GM12878 (cell line): ENCODE measurements at regions not wholly inside any gene's neighbourhood (a gene's known extent, or its start where the extent isn't known, plus 50 kb on each side); places are given as distances from the start of the nearest gene placed in this dataset.

Experiments
- ATAC-seq: fragments of 200-7000 bp; cut with Tn5 transposase; 3 replicates; pipeline ENCODE4 v1.9.1; 2020; ENCODE audit warnings: mild to moderate bottlenecking, moderate library complexity
- BruUV-seq: library from RNA; stranded (reverse); fragments of 400-500 nt; replicated peaks from 2 replicates; lab custom pipeline; 2021; lab: Mats Ljungman, UMichigan
- CTCF ChIA-PET: fragments of 300-600 bp; sonication (Branson Sonifier 250); formaldehyde crosslinking; extraction: SDS; loops from one replicate; lab custom pipeline; 2021; ENCODE audit warnings: inconsistent platforms; lab: Yijun Ruan, JAX
- POLR2A ChIA-PET: fragments of 350-600 bp; formaldehyde crosslinking; extraction: SDS; loops from one replicate; lab custom pipeline; 2021; ENCODE audit warnings: inconsistent platforms; lab: Charles Lee
- RAD21 ChIA-PET: fragments of 300-600 bp; sonication (Branson Sonifier 250); formaldehyde crosslinking; loops from one replicate; lab custom pipeline; 2023; ENCODE audit warnings: antibody characterized with exemption; ENCODE audit not compliant: unreplicated experiment; lab: Charles Lee
- SMC1A ChIA-PET: fragments of 300-600 bp; sonication (Branson Sonifier 250); formaldehyde crosslinking; loops from one replicate; lab custom pipeline; 2023; ENCODE audit not compliant: unreplicated experiment, uncharacterized antibody; lab: Charles Lee
- DNase-seq: peaks from one replicate; pipeline ENCODE4 v3.0.0-alpha.2; 2011; ENCODE audit warnings: low read depth, low spot score
- FAIRE-seq: peaks from 3 replicates; lab custom pipeline; 2011; peaks lifted over from hg19 to GRCh38; lab: Jason Lieb, UNC
- H2AFZ ChIP-seq: 2 replicates; pipeline ENCODE4 v1.6.0; 2011; ENCODE audit warnings: low read depth, low read length, control low read depth; ENCODE audit not compliant: control insufficient read depth
- H3K27ac ChIP-seq: 2 replicates; pipeline ENCODE4 v1.5.1; 2011; ENCODE audit warnings: control low read depth; ENCODE audit not compliant: control insufficient read depth, insufficient read depth
- H3K27me3 ChIP-seq, 2 experiments: replicated peaks in 1 of 2; 2 replicates each; pipeline versions ENCODE4 v1.6.0 to v1.6.1; 2011; ENCODE audit warnings: low read length in 1 of 2; ENCODE audit not compliant: control insufficient read depth in 2 of 2, insufficient read depth in 2 of 2
- H3K36me3 ChIP-seq, 2 experiments: 2 replicates each; pipeline ENCODE4 v1.5.1; 2011; ENCODE audit warnings: low read length in 1 of 2; ENCODE audit not compliant: control insufficient read depth in 2 of 2, insufficient read depth in 2 of 2
- H3K4me1 ChIP-seq: 2 replicates; pipeline ENCODE4 v1.6.1; 2011; ENCODE audit warnings: mild to moderate bottlenecking, low read length, moderate library complexity, mixed read lengths; ENCODE audit not compliant: control insufficient read depth, insufficient read depth
- H3K4me2 ChIP-seq: 2 replicates; pipeline ENCODE4 v1.6.0; 2011; ENCODE audit warnings: control low read depth; ENCODE audit not compliant: control insufficient read depth, insufficient read depth
- H3K4me3 ChIP-seq: fragments of 200-600 bp; sonication (generic); 2 replicates; pipeline ENCODE4 v1.5.1; 2016
- H3K79me2 ChIP-seq: 2 replicates; pipeline ENCODE4 v1.6.0; 2011; ENCODE audit warnings: low read length; ENCODE audit not compliant: control insufficient read depth, insufficient read depth
- H3K9ac ChIP-seq: 2 replicates; pipeline ENCODE4 v1.8.0; 2011; ENCODE audit warnings: low read length, control low read depth, mixed read lengths; ENCODE audit not compliant: control insufficient read depth, insufficient read depth
- H3K9me3 ChIP-seq: replicated peaks from 3 replicates; pipeline ENCODE4 v1.5.1; 2011; ENCODE audit warnings: mild to moderate bottlenecking, low read length; ENCODE audit not compliant: control insufficient read depth, insufficient read depth
- H4K20me1 ChIP-seq: 2 replicates; pipeline ENCODE4 v1.6.0; 2011; ENCODE audit not compliant: control insufficient read depth, insufficient read depth
- CBFB ChIP-seq: IDR thresholded peaks from 2 replicates; pipeline ENCODE4 v1.6.1; 2016; ENCODE audit warnings: antibody characterized with exemption, low read depth
- EP300 ChIP-seq, 2 experiments: fragments of 150-350 bp in 1 of 2; IDR thresholded peaks; 2 replicates each; pipeline ENCODE4 v1.6.1; 2011 to 2012; ENCODE audit warnings: low read depth in 2 of 2, low read length in 2 of 2, borderline replicate concordance in 1 of 2, improper control_type of control experiment in 1 of 2, inconsistent platforms in 1 of 2; ENCODE audit not compliant: control insufficient read depth in 1 of 2
- EZH2 ChIP-seq: IDR thresholded peaks from 2 replicates; pipeline ENCODE4 v1.6.1; 2012; ENCODE audit warnings: low read depth, mild to moderate bottlenecking, control low read depth, inconsistent platforms, low read length, borderline replicate concordance; ENCODE audit not compliant: control insufficient read depth
- FOXK2 ChIP-seq: fragments of 450-650 bp; IDR thresholded peaks from 2 replicates; pipeline ENCODE4 v1.6.1; 2017; ENCODE audit warnings: mild to moderate bottlenecking, moderate library complexity
- IKZF1 ChIP-seq: fragments of 450-650 bp; conservative IDR thresholded peaks from 2 replicates; pipeline ENCODE4 v1.6.1; 2017; ENCODE audit warnings: antibody characterized with exemption, mild to moderate bottlenecking
- KAT2A ChIP-seq: conservative IDR thresholded peaks from 2 replicates; pipeline ENCODE4 v1.6.1; 2011; ENCODE audit warnings: low read depth, low read length; ENCODE audit not compliant: control insufficient read depth
- MEF2B ChIP-seq: fragments of 450-650 bp; IDR thresholded peaks from 2 replicates; pipeline ENCODE4 v1.6.1; 2018; ENCODE audit warnings: mild to moderate bottlenecking, moderate library complexity; ENCODE audit not compliant: partially characterized antibody, poor library complexity, severe bottlenecking
- NFXL1 ChIP-seq: fragments of 450-650 bp; IDR thresholded peaks from 2 replicates; pipeline ENCODE4 v1.6.1; 2017; ENCODE audit warnings: antibody characterized with exemption, mild to moderate bottlenecking, borderline replicate concordance
- RAD51 ChIP-seq: fragments of 450-650 bp; IDR thresholded peaks from 2 replicates; pipeline ENCODE4 v1.6.1; 2016; ENCODE audit warnings: moderate library complexity, mild to moderate bottlenecking, inconsistent platforms
- RBBP5 ChIP-seq: fragments of 200-600 bp; sonication (generic); conservative IDR thresholded peaks from 2 replicates; pipeline ENCODE4 v1.6.1; 2016
- RELA ChIP-seq: fragments of 450-650 bp; IDR thresholded peaks from 2 replicates; pipeline ENCODE4 v1.8.0; 2014; ENCODE audit warnings: borderline replicate concordance; ENCODE audit not compliant: partially characterized antibody
- ZNF207 ChIP-seq: fragments of 450-650 bp; IDR thresholded peaks from 2 replicates; pipeline ENCODE4 v1.6.1; 2014; ENCODE audit warnings: antibody characterized with exemption, mild to moderate bottlenecking, borderline replicate concordance
- WGBS: methylation state at CpG from one replicate; pipeline ENCODE4 v1.1.6; 2016; ENCODE audit warnings: low lambda C conversion rate; ENCODE audit not compliant: insufficient replicate concordance, insufficient coverage; ENCODE audit errors: missing lambda C conversion rate; 5-methylcytosine and 5-hydroxymethylcytosine counted together
- in situ Hi-C: fragments of 300-500 bp; cut with MboI; formaldehyde crosslinking; loops from 9 replicates; pipeline ENCODE4 v1.14.3; 2018; ENCODE audit warnings: mixed read lengths
- intact Hi-C: fragments of 100-400 bp; cut with micrococcal nuclease; formaldehyde crosslinking; loops from one replicate; pipeline ENCODE4 v1.14.2; 2022; ENCODE audit not compliant: unreplicated experiment

DNA sequence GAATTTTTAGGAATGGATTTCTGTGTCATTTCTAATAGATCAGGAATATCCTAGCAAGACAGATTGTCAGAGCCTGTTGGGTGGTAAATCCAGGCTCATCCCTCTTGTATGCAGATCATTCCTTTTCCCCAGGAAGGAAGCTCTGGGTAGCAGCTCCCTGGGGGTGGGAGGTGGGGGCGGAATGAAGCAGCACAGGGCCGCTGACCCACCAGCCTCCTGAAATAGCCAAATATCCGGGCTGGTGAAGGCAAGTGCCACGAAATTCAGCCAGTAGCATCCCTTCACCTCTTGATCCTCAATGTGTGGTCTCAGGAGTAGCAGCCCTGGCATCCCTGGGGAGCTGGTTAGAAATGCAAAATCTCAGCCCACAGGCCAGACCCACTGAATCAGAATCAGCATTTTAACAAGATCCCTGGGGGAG is 256.9 kb downstream of the LRFN2 start:
- no peaks in the 10 kb centered on the region for H4K20me1 ChIP-seq
- no peak overlapping the region for H3K9ac ChIP-seq
- H3K4me3 ChIP-seq: no peak overlapping the region
- no peaks in the 10 kb centered on the region for H3K36me3 ChIP-seq
- ChIA-PET SMC1A (interaction anchor here (0.8 to 1.0 kb wide), 2 partner anchors 15 to 240 kb away, joined by 3 read pairs; no protein-coding TSS in a partner anchor), CTCF (interaction anchor here (1.3 kb wide), 2 partner anchors 349 to 582 kb away, joined by 3 read pairs; no protein-coding TSS in a partner anchor), RAD21 (no interaction called here), POLR2A (no interaction called here)
- no TSS peak for BruUV-seq
- WGBS: 0% methylated on average over 4 of the region's 4 CpGs
- no peak overlapping the region for H2AFZ ChIP-seq
- no peaks in the 10 kb centered on the region for H3K4me1 ChIP-seq
- ATAC-seq (no peak), DNase-seq (no peak), FAIRE-seq (no peak)
- no peak overlapping the region for H3K4me2 ChIP-seq
- no peaks in the 10 kb centered on the region; the same call in 2 of the 3 replicates for H3K9me3 ChIP-seq
- H3K27ac ChIP-seq: no peak overlapping the region
- intact Hi-C loops: loop anchor here (10.0 kb wide), 1 partner anchor 584 kb away; no protein-coding TSS in a partner anchor
- in situ Hi-C loops: no loop called here
- no peaks in the 10 kb centered on the region for H3K79me2 ChIP-seq
- H3K27me3 ChIP-seq: peaks cover 0 to 4% of the 10 kb centered on the region in 2 experiments; a peak in 3 of 4 replicates
- TF ChIP-seq FOXK2: no peak
- TF ChIP-seq NFXL1: no peak
- no peak for TF ChIP-seq ZNF207
- TF ChIP-seq RAD51: no peak
- no peak for TF ChIP-seq RELA
- no peak for TF ChIP-seq CBFB
- TF ChIP-seq EZH2: no peak
- TF ChIP-seq KAT2A: no peak
- no peak for TF ChIP-seq IKZF1
- no peak for TF ChIP-seq EP300 (IDR thresholded peaks at IDR 0.05; ENCODE audit: borderline replicate concordance in 1 of 2, control insufficient read depth in 1 of 2, low read depth in 2 of 2, low read length in 2 of 2)
- no peak for TF ChIP-seq MEF2B
- TF ChIP-seq RBBP5: no peak
